ENCODE measurements at regions not wholly inside any gene's neighbourhood (a gene's known extent, or its start where the extent isn't known, plus 50 kb on each side); places are given as distances from the start of the nearest gene placed in this dataset.

GRCh38 chr15:29333261-29333660 lies 63.6 kb upstream of the NSMCE3 start:
- DNase-seq (ENCODE audit: low spot score): no peak
- no peak for FAIRE-seq

- DNase-seq (ENCODE audit: low spot score) (no peak), FAIRE-seq (no peak)
These were observed 62.0 kb upstream of the NSMCE3 start for GRCh38 chr15:29331669-29332068.

GRCh38 chr15:29331071-29331470 lies 61.4 kb upstream of the NSMCE3 start:
- DNase-seq (ENCODE audit: low spot score) (no peak), FAIRE-seq (no peak)

GRCh38 chr15:29324746-29325145 lies 55.1 kb upstream of the NSMCE3 start:
- DNase-seq (ENCODE audit: low spot score) (no peak), FAIRE-seq (no peak)

GRCh38 chr15:29323557-29323956 lies 53.9 kb upstream of the NSMCE3 start:
- FAIRE-seq (no peak), DNase-seq (ENCODE audit: low spot score) (no peak)

GRCh38 chr15:29322415-29322814 lies 52.8 kb upstream of the NSMCE3 start:
- DNase-seq (ENCODE audit: low spot score): no peak
- no peak for FAIRE-seq

- no peak for DNase-seq (ENCODE audit: low spot score)
- FAIRE-seq: no peak
These were observed 50.8 kb upstream of the NSMCE3 start for GRCh38 chr15:29320420-29320819.

GRCh38 chr15:29319823-29320222 lies 50.2 kb upstream of the NSMCE3 start:
- FAIRE-seq (no peak), DNase-seq (ENCODE audit: low spot score) (no peak)
